Cardiac muscle cell (in vitro differentiated cells and primary cell): ENCODE measurements at regions not wholly inside any gene's neighbourhood (a gene's known extent, or its start where the extent isn't known, plus 50 kb on each side); places are given as distances from the start of the nearest gene placed in this dataset.

Source experiments
- DNase-seq, 2 donors: peaks; one replicate each; pipeline versions ENCODE4 v3.0.0 to v3.0.0-alpha.2; 2010 to 2017; ENCODE audit warnings: low read depth in 1 of 2, low spot score in 1 of 2
- H3K27ac ChIP-seq: fragments of 200-600 bp; sonication (generic); 2 replicates; pipeline ENCODE4 v1.5.1; 2016
- H3K27me3 ChIP-seq: fragments of 200-600 bp; sonication (generic); 2 replicates; pipeline ENCODE4 v1.6.0; 2016; ENCODE audit warnings: control low read depth
- H3K36me3 ChIP-seq: fragments of 200-600 bp; sonication (generic); 2 replicates; pipeline ENCODE4 v1.5.1; 2016; ENCODE audit warnings: control low read depth
- H3K4me1 ChIP-seq: fragments of 200-600 bp; sonication (generic); 2 replicates; pipeline ENCODE4 v1.8.1; 2017; ENCODE audit warnings: low read depth, mild to moderate bottlenecking, mixed run types
- H3K4me3 ChIP-seq: fragments of 200-600 bp; sonication (generic); 2 replicates; pipeline ENCODE4 v1.5.1; 2016; ENCODE audit warnings: mild to moderate bottlenecking
- H3K9me3 ChIP-seq: fragments of 200-600 bp; sonication (generic); 2 replicates; pipeline ENCODE4 v1.5.1; 2017; ENCODE audit warnings: low read depth, mild to moderate bottlenecking, control low read depth
- CTCF ChIP-seq: IDR thresholded peaks from 2 replicates; pipeline ENCODE4 v1.5.1; 2012; ENCODE audit warnings: low read depth, mild to moderate bottlenecking, low read length

- no peaks in the 10 kb centered on the region for H3K9me3 ChIP-seq
- no peaks in the 10 kb centered on the region for H3K27me3 ChIP-seq
- no peak overlapping the region for H3K27ac ChIP-seq
- no peaks in the 10 kb centered on the region for H3K4me1 ChIP-seq
- no peak overlapping the region for H3K4me3 ChIP-seq
- no peak for DNase-seq
- no peak for TF ChIP-seq CTCF
- H3K36me3 ChIP-seq, result no peaks in the 10 kb centered on the region
Measured at GRCh38 chrX:45952030-45952429, 593.2 kb downstream of the ZNF674 start.

DNA sequence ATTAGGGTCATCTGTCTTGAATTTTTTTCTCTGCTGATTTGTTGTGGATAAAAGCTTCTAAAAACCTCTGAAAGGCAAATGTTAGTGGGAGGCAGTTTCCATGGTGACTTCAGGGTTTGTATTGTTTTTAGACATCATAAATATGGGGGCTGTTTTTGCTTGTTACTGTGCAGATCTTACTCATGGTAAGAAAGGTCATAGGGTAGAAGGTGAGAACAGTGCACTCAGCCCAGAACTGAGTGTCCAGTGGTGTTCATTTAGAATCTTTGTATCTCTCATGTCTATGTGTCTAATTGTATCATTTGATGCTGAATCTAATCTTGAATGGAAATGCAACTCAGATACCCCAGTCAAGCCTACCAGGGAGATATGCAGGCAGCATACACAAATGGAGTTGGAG lies 609.8 kb downstream of the ZNF674 start:
- DNase-seq, result no peak
- Histone ChIP-seq H3K36me3 (no peaks in the 10 kb centered on the region), H3K27ac (no peak overlapping the region), H3K4me1 (no peaks in the 10 kb centered on the region), H3K27me3 (no peaks in the 10 kb centered on the region), H3K4me3 (no peak overlapping the region), H3K9me3 (peaks cover 2% of the 10 kb centered on the region)
- TF ChIP-seq CTCF, result no peak

DNA sequence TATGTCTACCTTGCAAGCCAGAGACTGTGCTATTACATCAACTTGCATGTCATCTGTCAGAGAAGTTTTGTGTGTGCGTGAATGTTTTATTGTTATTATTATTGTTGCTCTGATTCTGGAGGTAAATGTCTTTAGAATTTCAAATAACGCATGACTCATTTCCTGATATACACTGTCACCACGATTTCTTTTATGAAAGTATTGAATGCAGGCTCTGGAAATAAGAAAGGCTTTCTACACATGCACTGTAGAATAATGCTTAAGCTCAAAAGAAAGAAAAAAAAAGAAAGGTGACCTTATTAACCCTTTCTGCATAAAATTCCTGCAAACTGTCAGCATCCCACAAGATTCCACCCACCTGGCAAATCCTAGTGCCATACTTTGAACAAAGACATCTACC lies 632.9 kb downstream of the ZNF674 start:
- H3K27ac ChIP-seq, result no peak overlapping the region
- no peak overlapping the region for H3K4me3 ChIP-seq
- no peaks in the 10 kb centered on the region for H3K36me3 ChIP-seq
- TF ChIP-seq CTCF, result no peak
- no peaks in the 10 kb centered on the region for H3K9me3 ChIP-seq
- H3K27me3 ChIP-seq, result no peaks in the 10 kb centered on the region
- no peaks in the 10 kb centered on the region for H3K4me1 ChIP-seq
- no peak for DNase-seq

GRCh38 chrX:45907786-45908185 lies 637.4 kb downstream of the ZNF674 start:
- no peaks in the 10 kb centered on the region for H3K27me3 ChIP-seq
- no peak overlapping the region for H3K4me3 ChIP-seq
- no peak for TF ChIP-seq CTCF
- no peaks in the 10 kb centered on the region for H3K9me3 ChIP-seq
- no peak overlapping the region for H3K27ac ChIP-seq
- H3K4me1 ChIP-seq, result no peaks in the 10 kb centered on the region
- H3K36me3 ChIP-seq, result no peaks in the 10 kb centered on the region
- DNase-seq, result no peak

GRCh38 chrX:45903781-45904201 lies 641.4 kb downstream of the ZNF674 start:
- Histone ChIP-seq H3K4me3 (no peak overlapping the region), H3K4me1 (no peaks in the 10 kb centered on the region), H3K27me3 (no peaks in the 10 kb centered on the region), H3K9me3 (no peaks in the 10 kb centered on the region), H3K27ac (no peak overlapping the region), H3K36me3 (no peaks in the 10 kb centered on the region)
- DNase-seq, result no peak
- TF ChIP-seq CTCF, result no peak
